Keratinocyte (primary cell): ENCODE measurements at regions not wholly inside any gene's neighbourhood (a gene's known extent, or its start where the extent isn't known, plus 50 kb on each side); places are given as distances from the start of the nearest gene placed in this dataset.

Source experiments
- CTCF ChIP-seq, 3 experiments: IDR thresholded peaks in 1 of 3; conservative IDR thresholded peaks in 1 of 3; optimal IDR thresholded peaks in 1 of 3; 2 replicates in 2 of 3; 3 replicates in 1 of 3; pipeline versions ENCODE3 to v1.5.1; 2011; ENCODE audit warnings: low read length in 3 of 3, mild to moderate bottlenecking in 3 of 3, moderate library complexity in 2 of 3, control low read depth in 1 of 3, inconsistent platforms in 1 of 3; ENCODE audit not compliant: insufficient read depth in 2 of 3; ENCODE audit errors: extremely low read depth in 1 of 3
- EZH2 ChIP-seq: IDR thresholded peaks from one replicate; pipeline ENCODE4 v1.6.1; 2012; ENCODE audit warnings: inconsistent platforms, mild to moderate bottlenecking, low read length, moderate library complexity

GRCh38 chr17:69928611-69929010 is 146.4 kb upstream of the KCNJ16 start:
- no peak for TF ChIP-seq CTCF (optimal IDR thresholded peaks at IDR 0.05 in 1 of 3, IDR thresholded peaks at IDR 0.05 in 1 of 3, conservative IDR thresholded peaks at IDR 0.05 in 1 of 3; ENCODE audit: extremely low read depth in 1 of 3, insufficient read depth in 2 of 3, low read length in 3 of 3)
- no peak for TF ChIP-seq EZH2
